GM21528 (cell line): ENCODE measurements at regions not wholly inside any gene's neighbourhood (a gene's known extent, or its start where the extent isn't known, plus 50 kb on each side); places are given as distances from the start of the nearest gene placed in this dataset.
"Not testable (repeated sequence)": the region's sequence is repeated elsewhere in the genome, so short reads cannot be mapped to it uniquely, and the experiment has no call there.

Experiments used
- ATAC-seq: cut with Tn5 transposase; IDR thresholded peaks from one replicate; pipeline ENCODE4 v1.9.1; 2021; ENCODE audit warnings: mild to moderate bottlenecking, moderate library complexity; ENCODE audit not compliant: unreplicated experiment, low FRiP score

- ATAC-seq: no peak
These were observed 105.1 kb downstream of the MEX3B start for GRCh38 chr15:81940467-81941451.

DNA sequence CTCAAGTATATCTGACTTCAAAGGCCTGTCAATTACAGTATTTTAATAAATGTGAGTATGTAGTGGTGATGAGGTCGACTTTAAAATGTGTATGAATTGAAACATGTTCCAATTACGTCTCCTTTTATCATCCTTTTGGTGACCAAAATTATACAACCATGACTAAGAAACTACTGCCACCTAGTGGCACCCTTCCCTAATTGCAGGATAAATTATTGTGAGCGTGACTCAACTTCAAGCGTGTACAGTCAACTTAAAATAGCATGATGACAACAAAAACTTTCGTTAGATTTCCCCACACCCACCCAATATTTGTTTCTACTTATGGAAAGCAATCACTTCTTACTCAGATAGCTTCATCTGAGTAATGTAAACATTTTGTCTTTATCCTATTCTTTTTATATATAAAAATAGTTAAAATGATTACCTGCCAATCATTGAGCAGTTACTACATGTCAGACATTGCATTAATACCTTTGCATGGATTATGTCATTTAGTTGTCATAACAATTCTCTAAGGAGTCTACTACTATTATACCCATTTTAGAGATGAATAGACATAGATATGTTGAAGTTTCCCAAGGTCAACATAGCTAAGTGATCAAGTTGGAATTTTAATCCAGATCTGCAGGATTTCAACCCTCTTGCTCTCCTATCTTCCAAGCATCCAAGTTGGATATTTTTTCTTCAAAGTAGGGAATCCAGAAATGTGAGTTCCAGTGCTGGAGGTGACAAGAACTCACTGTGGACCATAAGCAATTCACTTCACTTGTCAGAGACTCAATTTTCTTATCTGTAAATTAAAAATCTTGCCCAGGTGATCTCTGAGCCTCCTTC is 106.0 kb downstream of the MEX3B start:
- no peak for ATAC-seq

GRCh38 chr15:81937189-81937588 is 108.6 kb downstream of the MEX3B start:
- no peak for ATAC-seq

GRCh38 chr15:81930582-81931369 is 115.0 kb downstream of the MEX3B start:
- ATAC-seq: no peak

- ATAC-seq: no peak
These were observed 116.3 kb downstream of the MEX3B start for GRCh38 chr15:81929557-81929956.

GRCh38 chr15:81926981-81927380 is 118.8 kb downstream of the MEX3B start:
- no peak for ATAC-seq

DNA sequence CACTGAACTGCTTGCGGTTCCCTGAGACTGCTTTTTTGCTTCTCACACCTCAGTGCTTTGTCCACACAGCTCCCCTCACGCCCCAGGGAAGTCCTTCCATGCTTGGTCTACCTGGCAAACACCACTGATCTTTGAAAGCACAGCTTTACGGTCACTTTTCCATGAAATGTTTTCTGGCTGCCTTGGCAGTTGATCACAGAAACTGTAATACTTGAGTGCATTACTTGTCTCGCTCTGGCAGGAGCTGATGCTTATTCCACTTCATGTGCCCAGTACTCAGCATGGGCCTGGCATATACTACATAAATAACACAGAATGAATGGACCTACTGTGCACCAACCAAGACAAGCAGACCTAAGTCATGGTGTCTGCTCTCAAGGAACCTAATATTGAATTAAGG is 121.1 kb downstream of the MEX3B start:
- ATAC-seq: no peak

- no peak for ATAC-seq
These were observed 122.1 kb downstream of the MEX3B start for GRCh38 chr15:81923561-81924350.

- ATAC-seq: no peak
These were observed 123.7 kb downstream of the MEX3B start for GRCh38 chr15:81922143-81922542.

- ATAC-seq: no peak
These were observed 124.7 kb downstream of the MEX3B start for GRCh38 chr15:81921163-81921562.

- ATAC-seq: not testable (repeated sequence)
These were observed 127.1 kb downstream of the MEX3B start for GRCh38 chr15:81918767-81919166.

- no peak for ATAC-seq
These were observed 129.4 kb downstream of the MEX3B start for GRCh38 chr15:81916451-81916850.

- no peak for ATAC-seq
These were observed 129.8 kb downstream of the MEX3B start for GRCh38 chr15:81915990-81916389.

GRCh38 chr15:81914734-81915256 is 131.0 kb downstream of the MEX3B start:
- ATAC-seq: no peak

DNA sequence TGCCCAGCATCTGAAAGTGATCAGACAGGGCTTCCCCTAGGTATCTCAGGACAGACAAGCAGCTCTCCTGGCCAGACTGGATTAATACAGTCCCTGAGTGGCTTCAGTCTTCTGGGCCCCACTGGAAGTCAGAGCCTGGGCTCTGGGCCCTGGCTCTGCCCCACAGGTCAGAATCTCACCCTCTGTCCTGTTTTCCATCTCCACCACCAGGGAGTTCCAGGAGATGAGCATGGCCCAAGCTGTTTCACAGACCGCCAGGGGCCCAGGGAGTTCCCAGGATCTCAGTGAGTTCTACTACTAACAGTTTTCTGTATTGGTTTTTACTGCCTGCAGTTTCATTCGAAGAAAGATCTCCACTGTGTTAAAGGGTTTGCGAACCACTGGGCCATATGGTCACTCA is 131.5 kb downstream of the MEX3B start:
- ATAC-seq: no peak

DNA sequence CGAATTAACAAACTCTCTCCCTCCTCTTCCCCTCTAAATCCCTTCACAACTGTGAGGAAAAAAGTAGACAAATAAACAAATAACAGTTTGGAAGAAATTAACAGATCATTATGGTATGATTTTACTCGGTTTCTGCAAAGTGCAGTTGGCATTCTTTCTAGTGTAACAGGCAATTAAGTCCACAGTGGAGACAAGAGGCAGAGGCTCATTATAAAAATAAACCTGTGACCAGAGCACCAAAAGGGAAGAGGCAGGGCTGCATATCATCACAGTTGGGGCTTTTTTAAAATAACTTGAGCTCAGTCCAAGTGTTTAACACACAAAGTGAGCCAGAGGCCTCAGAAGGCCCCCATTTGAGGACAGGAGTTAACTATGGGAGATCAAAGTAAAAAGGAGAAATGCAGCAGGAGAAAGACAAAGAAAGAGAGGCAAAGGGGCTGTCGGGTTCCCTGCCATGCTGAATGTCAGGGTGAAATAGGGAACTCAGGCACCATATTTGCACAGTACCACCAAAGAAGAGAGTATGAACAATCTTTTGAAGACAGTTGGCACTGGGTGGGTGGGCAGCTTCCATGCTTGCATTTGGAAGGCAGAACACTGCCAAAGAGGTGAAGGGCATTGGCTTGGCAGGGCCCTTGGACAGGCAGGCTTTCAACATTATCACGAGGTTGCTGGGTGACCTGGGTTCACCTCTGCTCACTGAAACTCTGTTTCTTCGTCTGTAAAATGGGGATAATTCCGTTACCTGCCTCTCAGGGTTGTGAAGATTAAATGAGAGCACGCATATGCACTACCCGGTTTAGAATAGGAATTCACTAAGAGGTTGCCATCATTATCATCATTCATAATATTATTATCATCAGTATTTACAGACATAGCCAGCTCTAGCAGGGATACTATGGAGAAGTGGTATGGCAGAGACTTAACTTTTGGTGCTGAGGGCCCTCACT is 134.5 kb downstream of the MEX3B start:
- no peak for ATAC-seq

DNA sequence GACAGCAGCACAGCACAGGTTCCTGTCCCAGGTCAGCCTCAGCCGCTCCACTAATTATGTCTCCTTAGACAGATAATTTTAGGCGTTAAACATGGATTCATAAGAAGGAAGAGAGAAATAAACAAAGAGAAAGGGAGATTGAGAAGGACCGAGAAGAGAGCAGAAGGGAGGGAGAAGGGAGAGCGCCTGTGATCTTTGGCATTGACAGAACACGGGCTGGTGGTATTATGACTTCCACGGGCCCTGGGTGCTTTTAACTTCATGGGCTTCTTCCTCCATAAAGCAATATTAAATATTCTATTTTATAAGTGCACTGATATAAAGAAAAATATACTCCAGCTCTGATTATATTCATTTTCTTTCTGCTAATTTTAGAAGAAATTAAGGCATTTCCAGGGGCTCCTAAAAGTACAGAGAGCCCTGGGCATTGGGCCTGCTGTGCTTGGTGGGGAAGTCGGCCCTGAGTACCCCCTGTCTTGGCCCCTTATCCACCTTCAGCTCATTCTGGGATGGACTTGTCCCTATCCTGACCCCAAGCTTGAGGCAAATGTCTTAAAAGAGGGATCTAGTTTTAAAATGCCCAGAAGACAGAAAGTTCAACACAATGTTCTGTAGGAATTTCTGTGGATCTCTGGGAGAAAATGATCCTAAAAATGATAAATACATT is 135.3 kb downstream of the MEX3B start:
- no peak for ATAC-seq

DNA sequence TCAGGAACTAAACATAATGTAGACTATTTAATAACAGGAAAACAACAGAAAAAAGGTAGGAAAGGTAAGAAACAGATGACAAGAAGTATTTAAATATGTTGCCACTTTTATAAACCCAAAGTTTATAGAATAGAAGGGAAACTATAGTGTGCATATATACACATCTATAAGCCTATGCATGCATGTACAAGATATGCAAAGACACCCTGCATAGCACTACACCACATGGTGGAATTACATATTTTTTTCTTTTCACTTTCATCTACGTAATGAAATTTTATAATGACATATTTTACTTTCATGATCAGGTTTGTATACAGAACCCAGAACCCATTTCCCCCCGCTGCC is 136.8 kb downstream of the MEX3B start:
- no peak for ATAC-seq
